ENCODE measurements at regions not wholly inside any gene's neighbourhood (a gene's known extent, or its start where the extent isn't known, plus 50 kb on each side); places are given as distances from the start of the nearest gene placed in this dataset.

DNA sequence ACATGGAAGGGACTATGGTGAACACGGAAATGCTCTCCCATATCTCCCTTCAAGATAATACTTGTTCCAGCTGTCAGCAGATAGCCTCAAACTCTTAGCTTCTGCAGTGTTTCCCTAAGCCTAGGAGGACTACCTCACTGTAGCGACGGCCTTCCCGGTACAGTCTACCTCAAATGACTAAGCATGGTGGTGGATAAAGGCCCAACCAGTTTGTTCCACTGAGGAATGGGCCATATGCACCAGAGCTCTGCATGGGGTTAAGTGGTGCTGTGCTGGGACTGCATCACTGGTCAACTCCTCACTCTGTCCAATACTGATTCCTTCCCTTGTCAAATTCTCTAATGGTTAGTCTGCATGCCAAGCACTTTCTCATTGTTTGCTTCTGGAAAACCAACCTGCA lies 119.6 kb upstream of the GNPDA2 start:
- no peaks in the 10 kb centered on the region for H3K4me1 ChIP-seq
- H3K4me1 Mint-ChIP-seq (ENCODE audit: low read depth, unreplicated experiment), result no peaks in the 10 kb centered on the region
- no peaks in the 10 kb centered on the region for H3K9me3 ChIP-seq
- no peak overlapping the region for H3K4me3 ChIP-seq (ENCODE audit: low read depth, low read length)
- no TSS peak for BruUV-seq (replicated peaks)
- ChIA-PET POLR2A (no interaction called here), CTCF (no interaction called here)
- peaks cover 4% of the 10 kb centered on the region for H3K27me3 Mint-ChIP-seq (ENCODE audit: insufficient read depth, unreplicated experiment)
- TF ChIP-seq, protein P1, sequence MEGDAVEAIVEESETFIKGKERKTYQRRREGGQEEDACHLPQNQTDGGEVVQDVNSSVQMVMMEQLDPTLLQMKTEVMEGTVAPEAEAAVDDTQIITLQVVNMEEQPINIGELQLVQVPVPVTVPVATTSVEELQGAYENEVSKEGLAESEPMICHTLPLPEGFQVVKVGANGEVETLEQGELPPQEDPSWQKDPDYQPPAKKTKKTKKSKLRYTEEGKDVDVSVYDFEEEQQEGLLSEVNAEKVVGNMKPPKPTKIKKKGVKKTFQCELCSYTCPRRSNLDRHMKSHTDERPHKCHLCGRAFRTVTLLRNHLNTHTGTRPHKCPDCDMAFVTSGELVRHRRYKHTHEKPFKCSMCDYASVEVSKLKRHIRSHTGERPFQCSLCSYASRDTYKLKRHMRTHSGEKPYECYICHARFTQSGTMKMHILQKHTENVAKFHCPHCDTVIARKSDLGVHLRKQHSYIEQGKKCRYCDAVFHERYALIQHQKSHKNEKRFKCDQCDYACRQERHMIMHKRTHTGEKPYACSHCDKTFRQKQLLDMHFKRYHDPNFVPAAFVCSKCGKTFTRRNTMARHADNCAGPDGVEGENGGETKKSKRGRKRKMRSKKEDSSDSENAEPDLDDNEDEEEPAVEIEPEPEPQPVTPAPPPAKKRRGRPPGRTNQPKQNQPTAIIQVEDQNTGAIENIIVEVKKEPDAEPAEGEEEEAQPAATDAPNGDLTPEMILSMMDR (IDR thresholded peaks at IDR 0.05; ENCODE audit: insufficient read depth in 1 of 2, low read depth in 1 of 2, low read length in 1 of 2, severe bottlenecking in 1 of 2, unreplicated experiment in 1 of 2), result no peak
- intact Hi-C loops (cut with micrococcal nuclease; ENCODE audit: unreplicated experiment), result no loop called here
- H3K4me3 Mint-ChIP-seq (ENCODE audit: unreplicated experiment), result no peak overlapping the region
- no peak overlapping the region for H3K27ac Mint-ChIP-seq (ENCODE audit: unreplicated experiment)
- no peaks in the 10 kb centered on the region for H3K36me3 Mint-ChIP-seq (ENCODE audit: insufficient read depth, unreplicated experiment)
- no peaks in the 10 kb centered on the region for H3K27me3 ChIP-seq (replicated peaks; ENCODE audit: control insufficient read depth, insufficient read depth, low read length)
- no peaks in the 10 kb centered on the region for H3K36me3 ChIP-seq (ENCODE audit: control insufficient read depth, insufficient read depth, low read length)
- no peak for DNase-seq
- no peaks in the 10 kb centered on the region for H3K9me3 Mint-ChIP-seq (ENCODE audit: unreplicated experiment)

DNA sequence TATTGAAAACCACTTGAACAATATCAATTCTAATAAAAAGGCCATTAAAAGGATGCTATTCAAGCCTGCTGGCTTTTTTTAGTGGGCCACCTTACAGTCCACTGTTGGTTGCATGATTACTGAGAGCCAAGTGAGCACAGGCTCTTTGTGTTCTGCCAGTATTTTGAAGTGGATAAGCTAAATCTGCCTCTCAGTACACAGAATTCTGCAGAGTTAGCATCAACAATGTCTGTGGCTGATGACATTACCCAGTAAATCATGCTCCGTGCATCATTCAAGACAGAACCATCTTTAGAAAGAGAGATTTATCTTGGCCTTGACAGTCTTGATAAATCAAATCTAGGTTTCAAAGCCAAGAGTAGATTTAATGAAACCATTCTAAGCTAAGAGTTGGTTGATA lies 119.0 kb upstream of the GNPDA2 start:
- no peak overlapping the region for H3K4me3 Mint-ChIP-seq (ENCODE audit: unreplicated experiment)
- H3K9me3 Mint-ChIP-seq (ENCODE audit: unreplicated experiment), result no peaks in the 10 kb centered on the region
- no TSS peak for BruUV-seq (replicated peaks)
- Histone ChIP-seq H3K27me3 (replicated peaks; ENCODE audit: control insufficient read depth, insufficient read depth, low read length) (no peaks in the 10 kb centered on the region), H3K9me3 (no peaks in the 10 kb centered on the region), H3K4me1 (no peaks in the 10 kb centered on the region), H3K4me3 (ENCODE audit: low read depth, low read length) (no peak overlapping the region), H3K36me3 (ENCODE audit: control insufficient read depth, insufficient read depth, low read length) (no peaks in the 10 kb centered on the region)
- DNase-seq, result no peak
- H3K27me3 Mint-ChIP-seq (ENCODE audit: insufficient read depth, unreplicated experiment), result peaks cover 4% of the 10 kb centered on the region
- no peak overlapping the region for H3K27ac Mint-ChIP-seq (ENCODE audit: unreplicated experiment)
- intact Hi-C loops (cut with micrococcal nuclease; ENCODE audit: unreplicated experiment), result no loop called here
- TF ChIP-seq, protein P1 (IDR thresholded peaks at IDR 0.05; ENCODE audit: insufficient read depth in 1 of 2, low read depth in 1 of 2, low read length in 1 of 2, severe bottlenecking in 1 of 2, unreplicated experiment in 1 of 2), result no peak
- no peaks in the 10 kb centered on the region for H3K36me3 Mint-ChIP-seq (ENCODE audit: insufficient read depth, unreplicated experiment)
- H3K4me1 Mint-ChIP-seq (ENCODE audit: low read depth, unreplicated experiment), result no peaks in the 10 kb centered on the region
- ChIA-PET CTCF (no interaction called here), POLR2A (no interaction called here)

DNA sequence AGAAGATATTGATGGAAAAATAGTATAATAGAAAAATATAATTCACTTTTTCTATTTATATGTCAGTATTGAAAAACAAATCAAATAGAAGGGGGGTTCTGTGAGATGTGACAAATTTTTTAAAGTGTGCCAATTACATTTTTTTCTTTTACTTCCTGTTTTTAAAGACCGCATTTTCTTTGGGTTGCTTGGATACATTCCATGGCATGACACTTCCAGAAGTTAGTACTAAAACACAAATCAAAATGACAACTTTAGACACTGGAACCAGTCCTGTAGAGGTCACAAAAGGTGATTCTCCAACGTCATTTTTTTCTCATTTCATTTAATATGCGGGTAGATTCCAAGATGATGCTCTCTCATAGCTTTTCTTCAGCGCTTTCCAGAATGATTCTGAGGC lies 116.2 kb upstream of the GNPDA2 start:
- no peaks in the 10 kb centered on the region for H3K4me1 Mint-ChIP-seq (ENCODE audit: low read depth, unreplicated experiment)
- TF ChIP-seq, protein P1 (IDR thresholded peaks at IDR 0.05; ENCODE audit: insufficient read depth in 1 of 2, low read depth in 1 of 2, low read length in 1 of 2, severe bottlenecking in 1 of 2, unreplicated experiment in 1 of 2), result no peak

More for the DNA sequence above, 116.2 kb upstream of the GNPDA2 start:
- Histone ChIP-seq H3K4me3 (ENCODE audit: low read depth, low read length) (no peak overlapping the region), H3K4me1 (no peaks in the 10 kb centered on the region), H3K27me3 (replicated peaks; ENCODE audit: control insufficient read depth, insufficient read depth, low read length) (no peaks in the 10 kb centered on the region), H3K36me3 (ENCODE audit: control insufficient read depth, insufficient read depth, low read length) (no peaks in the 10 kb centered on the region), H3K9me3 (no peaks in the 10 kb centered on the region)
- no peaks in the 10 kb centered on the region for H3K27me3 Mint-ChIP-seq (ENCODE audit: insufficient read depth, unreplicated experiment)
- no peaks in the 10 kb centered on the region for H3K36me3 Mint-ChIP-seq (ENCODE audit: insufficient read depth, unreplicated experiment)
- ChIA-PET POLR2A (no interaction called here), CTCF (no interaction called here)
- no peak for DNase-seq
- H3K4me3 Mint-ChIP-seq (ENCODE audit: unreplicated experiment), result no peak overlapping the region
- no peaks in the 10 kb centered on the region for H3K9me3 Mint-ChIP-seq (ENCODE audit: unreplicated experiment)
- intact Hi-C loops (cut with micrococcal nuclease; ENCODE audit: unreplicated experiment), result no loop called here
- BruUV-seq (replicated peaks), result no TSS peak
- no peak overlapping the region for H3K27ac Mint-ChIP-seq (ENCODE audit: unreplicated experiment)

Data from Caco-2 (cell line).